HG03095 (cell line): ENCODE measurements at regions not wholly inside any gene's neighbourhood (a gene's known extent, or its start where the extent isn't known, plus 50 kb on each side); places are given as distances from the start of the nearest gene placed in this dataset.
"Not testable (repeated sequence)": the region's sequence is repeated elsewhere in the genome, so short reads cannot be mapped to it uniquely, and the experiment has no call there.

Experiments used
- ATAC-seq: cut with Tn5 transposase; IDR thresholded peaks from one replicate; pipeline ENCODE4 v1.9.1; 2021; ENCODE audit warnings: moderate library complexity; ENCODE audit not compliant: unreplicated experiment

GRCh38 chr18:9042766-9043481 is 59.6 kb upstream of the NDUFV2 start:
- no peak for ATAC-seq

GRCh38 chr18:9043581-9043980 is 58.9 kb upstream of the NDUFV2 start:
- ATAC-seq: no peak

GRCh38 chr18:9047715-9048114 is 54.8 kb upstream of the NDUFV2 start:
- ATAC-seq: no peak

- no peak for ATAC-seq
These were observed 54.3 kb upstream of the NDUFV2 start for GRCh38 chr18:9048236-9048635.

- ATAC-seq: no peak
These were observed 53.5 kb upstream of the NDUFV2 start for GRCh38 chr18:9048808-9049494.

- ATAC-seq: no peak
These were observed 53.0 kb upstream of the NDUFV2 start for GRCh38 chr18:9049495-9049809.

- ATAC-seq: not testable (repeated sequence)
These were observed 51.7 kb upstream of the NDUFV2 start for GRCh38 chr18:9050628-9051284.
